HepG2 (cell line): ENCODE measurements at regions not wholly inside any gene's neighbourhood (a gene's known extent, or its start where the extent isn't known, plus 50 kb on each side); places are given as distances from the start of the nearest gene placed in this dataset.

Experiments
- ATAC-seq: fragments of 200-7000 bp; cut with Tn5 transposase; 3 replicates; pipeline ENCODE4 v1.9.1; 2020; ENCODE audit warnings: mild to moderate bottlenecking, moderate library complexity
- BruUV-seq: library from RNA; stranded (reverse); fragments of 400-500 nt; replicated peaks from 2 replicates; lab custom pipeline; 2021; lab: Mats Ljungman, UMichigan
- CTCF ChIA-PET: fragments of 300-600 bp; formaldehyde crosslinking; extraction: SDS; loops from one replicate; lab custom pipeline; 2021; ENCODE audit warnings: low total read pairs, inconsistent platforms, low intra/inter-chr PET ratio; lab: Yijun Ruan, JAX
- POLR2A ChIA-PET: fragments of 350-600 bp; sonication (Branson Sonifier 250); formaldehyde crosslinking; loops from one replicate; lab custom pipeline; 2020; ENCODE audit warnings: antibody characterized with exemption, inconsistent platforms; lab: Yijun Ruan, JAX
- DNase-seq: peaks from one replicate; pipeline ENCODE4 v3.0.0-alpha.2; 2015; ENCODE audit warnings: low spot score
- FAIRE-seq: peaks from 3 replicates; lab custom pipeline; 2011; peaks lifted over from hg19 to GRCh38; lab: Jason Lieb, UNC
- H2AFZ ChIP-seq: one replicate; pipeline ENCODE4 v1.6.1; 2011; ENCODE audit warnings: low read length, inconsistent platforms
- H3K27ac ChIP-seq: fragments of 300-600 bp; 3 replicates; pipeline ENCODE4 v1.8.0; 2011; ENCODE audit warnings: mixed run types, mild to moderate bottlenecking, mixed read lengths, low read length, inconsistent platforms; ENCODE audit not compliant: insufficient read depth; ENCODE audit errors: extremely low read length
- H3K27me3 ChIP-seq, 2 experiments: fragments of 200-600 bp in 1 of 2; 2 replicates in 1 of 2; 3 replicates in 1 of 2; pipeline versions ENCODE4 v1.6.0 to v1.8.0; 2011; ENCODE audit warnings: low read length in 2 of 2, mild to moderate bottlenecking in 2 of 2, moderate library complexity in 2 of 2, inconsistent platforms in 1 of 2; ENCODE audit not compliant: insufficient read depth in 2 of 2, control insufficient read depth in 1 of 2
- H3K36me3 ChIP-seq, 2 experiments: fragments of 200-600 bp in 1 of 2; replicated peaks in 1 of 2; 2 replicates in 1 of 2; 3 replicates in 1 of 2; pipeline versions ENCODE4 v1.5.1 to v1.8.0; 2011; ENCODE audit warnings: low read length in 2 of 2, inconsistent platforms in 1 of 2; ENCODE audit not compliant: insufficient read depth in 2 of 2, control insufficient read depth in 1 of 2
- H3K4me1 ChIP-seq: 2 replicates; pipeline ENCODE4 v1.5.1; 2012; ENCODE audit warnings: low read length, inconsistent platforms; ENCODE audit not compliant: insufficient read depth
- H3K4me2 ChIP-seq: 2 replicates; pipeline ENCODE4 v1.6.0; 2011; ENCODE audit warnings: low read depth, low read length, inconsistent platforms
- H3K4me3 ChIP-seq, 3 experiments: fragments of 200-600 bp in 1 of 3; sonication (generic), shearing (Covaris generic) in 1 of 3; replicated peaks in 1 of 3; 2 replicates each; pipeline ENCODE4 v1.5.1; 2011 to 2016; ENCODE audit warnings: low read length in 3 of 3, inconsistent platforms in 2 of 3, low read depth in 2 of 3, mild to moderate bottlenecking in 2 of 3, control low read depth in 1 of 3, mixed read lengths in 1 of 3; ENCODE audit not compliant: insufficient read depth in 1 of 3
- H3K79me2 ChIP-seq: one replicate; pipeline ENCODE4 v1.6.1; 2011; ENCODE audit warnings: low read length, inconsistent platforms; ENCODE audit not compliant: insufficient read depth
- H3K9ac ChIP-seq: 2 replicates; pipeline ENCODE4 v1.6.0; 2011; ENCODE audit warnings: mild to moderate bottlenecking, low read depth, low read length, inconsistent platforms; ENCODE audit not compliant: insufficient read depth
- H3K9me3 ChIP-seq: 2 replicates; pipeline ENCODE4 v1.5.1; 2012; ENCODE audit warnings: mild to moderate bottlenecking, low read length
- H4K20me1 ChIP-seq: 2 replicates; pipeline ENCODE4 v1.6.0; 2011; ENCODE audit warnings: inconsistent platforms, mild to moderate bottlenecking, low read length, moderate library complexity; ENCODE audit not compliant: insufficient read depth
- ATF7 ChIP-seq, 2 experiments: fragments of 450-650 bp in 1 of 2; sonication (generic) in 1 of 2; formaldehyde crosslinking in 1 of 2; IDR thresholded peaks; 2 replicates each; pipeline versions ENCODE4 v1.4.0 to v1.6.1; 2016 to 2020; ENCODE audit warnings: antibody characterized with exemption in 1 of 2, mild to moderate bottlenecking in 1 of 2, missing genetic modification reagents in 1 of 2
- ESRRA ChIP-seq: sonication (generic); formaldehyde crosslinking; IDR thresholded peaks from 2 replicates; pipeline ENCODE4 v1.5.1; 2020; ENCODE audit warnings: mild to moderate bottlenecking, low read depth, missing genetic modification reagents
- GABPA ChIP-seq, 2 experiments: IDR thresholded peaks; 2 replicates each; pipeline ENCODE4 v1.6.1; 2011 to 2016; ENCODE audit warnings: low read depth in 2 of 2, low read length in 1 of 2, missing biosample characterization in 1 of 2, missing genetic modification characterization in 1 of 2
- KDM4B ChIP-seq: sonication (generic); formaldehyde crosslinking; IDR thresholded peaks from 2 replicates; pipeline ENCODE4 v1.4.0; 2020; ENCODE audit warnings: missing genetic modification reagents
- KLF6 ChIP-seq: IDR thresholded peaks from 2 replicates; pipeline ENCODE4 v1.8.0; 2016; ENCODE audit warnings: missing biosample characterization, missing genetic modification reagents
- PCBP2 ChIP-seq: fragments of 200-400 bp; formaldehyde crosslinking; optimal IDR thresholded peaks from 2 replicates; pipeline ENCODE3; 2018; ENCODE audit warnings: low read length, low read depth; ENCODE audit not compliant: poor library complexity, severe bottlenecking
- SMAD9 ChIP-seq: sonication (generic); formaldehyde crosslinking; IDR thresholded peaks from 2 replicates; pipeline ENCODE4 v1.5.1; 2020; ENCODE audit warnings: mild to moderate bottlenecking, missing genetic modification reagents
- SP5 ChIP-seq: IDR thresholded peaks from 2 replicates; pipeline ENCODE4 v1.6.1; 2016; ENCODE audit warnings: low read depth, borderline replicate concordance
- XRCC5 ChIP-seq: fragments of 200-400 bp; formaldehyde crosslinking; optimal IDR thresholded peaks from 2 replicates; pipeline ENCODE3; 2017; ENCODE audit warnings: mild to moderate bottlenecking, low read length
- ZNF136 ChIP-seq: sonication (generic); formaldehyde crosslinking; IDR thresholded peaks from 2 replicates; pipeline ENCODE4 v1.8.1; 2022; ENCODE audit warnings: low read depth, mild to moderate bottlenecking, moderate library complexity, missing genetic modification reagents
- ZNF160 ChIP-seq: sonication (generic); formaldehyde crosslinking; IDR thresholded peaks from 2 replicates; pipeline ENCODE4 v1.8.0; 2022; ENCODE audit warnings: mild to moderate bottlenecking, inconsistent platforms, missing genetic modification reagents
- ZNF383 ChIP-seq: sonication (generic); formaldehyde crosslinking; IDR thresholded peaks from 2 replicates; pipeline ENCODE4 v1.4.0; 2020; ENCODE audit warnings: missing genetic modification reagents, mild to moderate bottlenecking, borderline replicate concordance
- ZNF839 ChIP-seq: sonication (generic); formaldehyde crosslinking; IDR thresholded peaks from 2 replicates; pipeline ENCODE4 v1.4.0; 2020; ENCODE audit warnings: missing genetic modification reagents, mild to moderate bottlenecking, borderline replicate concordance
- WGBS: methylation state at CpG from one replicate; pipeline ENCODE4 v1.1.6; 2017; ENCODE audit warnings: low lambda C conversion rate; 5-methylcytosine and 5-hydroxymethylcytosine counted together
- in situ Hi-C: cut with HindIII; loops from 2 replicates; pipeline ENCODE4 v1.10.0; 2017; ENCODE audit warnings: low pct_unique_long_range_greater_than_20kb; ENCODE audit not compliant: extremely low pct_ligation_motif_present
- intact Hi-C: fragments of 100-400 bp; cut with micrococcal nuclease; formaldehyde crosslinking; loops from one replicate; pipeline ENCODE4 v1.10.0; 2022; ENCODE audit not compliant: unreplicated experiment

- TF ChIP-seq GABPA (IDR thresholded peaks at IDR 0.05; ENCODE audit: low read depth, low read length) = no peak
- no peak for TF ChIP-seq GABPA (CRISPR knock-in tag; IDR thresholded peaks at IDR 0.05; ENCODE audit: low read depth)
- no peak for TF ChIP-seq PCBP2
- no peak for TF ChIP-seq KLF6 (CRISPR knock-in tag)
- no peak for TF ChIP-seq KDM4B (CRISPR knock-in tag)
- TF ChIP-seq SP5 (CRISPR knock-in tag) = no peak
Observed at GRCh38 chr14:83825843-83826242, 1704.1 kb upstream of the FLRT2 start (continued).

- DNase-seq (no peak), FAIRE-seq (no peak), ATAC-seq (no peak)
- Histone ChIP-seq H4K20me1 (no peaks in the 10 kb centered on the region), H3K27me3 (no peaks in the 10 kb centered on the region; a peak in 1 of 5 replicates), H3K4me1 (no peaks in the 10 kb centered on the region), H3K79me2 (no peaks in the 10 kb centered on the region), H3K4me3 (no peak overlapping the region), H3K4me2 (peak overlapping the region; percentile 7; the same call in 1 of the 2 replicates), H2AFZ (no peak overlapping the region), H3K27ac (no peak overlapping the region), H3K9ac (no peak overlapping the region), H3K36me3 (no peaks in the 10 kb centered on the region), H3K9me3 (peaks cover 57% of the 10 kb centered on the region)
- ChIA-PET CTCF (no interaction called here), POLR2A (no interaction called here)
- BruUV-seq = no TSS peak
- WGBS = 2% methylated on average over 6 of the region's 6 CpGs
- in situ Hi-C loops = no loop called here
- intact Hi-C loops = no loop called here
- TF ChIP-seq ATF7 (IDR thresholded peaks at IDR 0.05) = peak; percentile 90
- TF ChIP-seq ATF7 (CRISPR knock-in tag; IDR thresholded peaks at IDR 0.05) = no peak
- no peak for TF ChIP-seq SMAD9 (CRISPR knock-in tag)
- TF ChIP-seq ZNF839 (CRISPR knock-in tag) = no peak
- no peak for TF ChIP-seq ZNF383 (CRISPR knock-in tag)
- no peak for TF ChIP-seq ESRRA (CRISPR knock-in tag)
- no peak for TF ChIP-seq XRCC5
- TF ChIP-seq ZNF136 (CRISPR knock-in tag) = no peak
- TF ChIP-seq ZNF160 = no peak
Observed at GRCh38 chr14:83826838-83827237, 1703.1 kb upstream of the FLRT2 start.
